Endothelial cell of umbilical vein (primary cell): ENCODE measurements at regions not wholly inside any gene's neighbourhood (a gene's known extent, or its start where the extent isn't known, plus 50 kb on each side); places are given as distances from the start of the nearest gene placed in this dataset.

Source experiments
- EZH2 ChIP-seq: IDR thresholded peaks from 2 replicates; pipeline ENCODE4 v1.6.1; 2012; ENCODE audit warnings: borderline replicate concordance, low read depth, mild to moderate bottlenecking, moderate library complexity, low read length, inconsistent platforms; ENCODE audit not compliant: severe bottlenecking
- GATA2 ChIP-seq: IDR thresholded peaks from 2 replicates; pipeline ENCODE4 v1.7.0; 2011; ENCODE audit warnings: low read depth, mild to moderate bottlenecking, moderate library complexity, mixed read lengths, low read length; ENCODE audit not compliant: insufficient read length, insufficient read depth
- JUN ChIP-seq: IDR thresholded peaks from 2 replicates; pipeline ENCODE4 v1.6.1; 2011; ENCODE audit warnings: borderline replicate concordance, low read depth; ENCODE audit not compliant: insufficient read length, insufficient read depth
- MYC ChIP-seq: IDR thresholded peaks from one replicate; pipeline ENCODE4 v1.6.1; 2011; ENCODE audit warnings: mild to moderate bottlenecking, low read depth, low read length
- POLR2A ChIP-seq: IDR thresholded peaks from 2 replicates; pipeline ENCODE4 v1.6.1; 2012; ENCODE audit warnings: low read depth, mild to moderate bottlenecking, control low read depth, low read length
- POLR2AphosphoS5 ChIP-seq: IDR thresholded peaks from 2 replicates; pipeline ENCODE4 v1.6.1; 2012; ENCODE audit warnings: low read depth, mild to moderate bottlenecking, control low read depth, low read length, moderate library complexity; ENCODE audit not compliant: insufficient read depth
- TF ChIP-seq, protein P1 (sequence below), 2 donors: IDR thresholded peaks; 1 replicate in 1 of 2; 2 replicates in 1 of 2; pipeline ENCODE4 v1.5.1; 2011; ENCODE audit warnings: low read length in 2 of 2, mild to moderate bottlenecking in 2 of 2, moderate library complexity in 2 of 2, control low read depth in 1 of 2, inconsistent platforms in 1 of 2, low read depth in 1 of 2; ENCODE audit not compliant: insufficient read depth in 1 of 2; ENCODE audit errors: extremely low read depth in 1 of 2
- TF ChIP-seq, protein P2 (sequence below): IDR thresholded peaks from 2 replicates; pipeline ENCODE4 v1.6.1; 2011; ENCODE audit not compliant: insufficient read depth, insufficient read length

DNA sequence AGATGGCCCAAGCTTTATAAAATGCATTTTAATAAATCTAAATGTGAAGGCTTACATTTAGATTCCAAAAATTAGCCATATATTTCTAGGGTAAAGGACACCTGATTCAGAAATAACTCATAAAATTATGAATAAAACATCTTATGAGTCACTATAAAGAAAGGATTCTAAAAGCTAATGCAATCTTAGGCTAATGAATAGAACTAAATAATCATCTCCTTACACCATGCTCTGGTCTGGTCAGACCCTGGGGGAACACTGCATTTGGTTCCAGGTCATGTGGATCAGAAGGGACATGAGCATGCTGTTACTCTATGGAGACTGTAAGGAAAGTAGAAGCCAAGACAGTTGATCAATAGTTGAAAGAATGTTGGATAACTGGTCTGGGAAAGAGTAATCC, 370.4 kb downstream of the NDFIP2 start:
- TF ChIP-seq POLR2AphosphoS5 (no peak), POLR2A (no peak), EZH2 (no peak), MYC (no peak), JUN (no peak), GATA2 (no peak)
- TF ChIP-seq, protein P1, sequence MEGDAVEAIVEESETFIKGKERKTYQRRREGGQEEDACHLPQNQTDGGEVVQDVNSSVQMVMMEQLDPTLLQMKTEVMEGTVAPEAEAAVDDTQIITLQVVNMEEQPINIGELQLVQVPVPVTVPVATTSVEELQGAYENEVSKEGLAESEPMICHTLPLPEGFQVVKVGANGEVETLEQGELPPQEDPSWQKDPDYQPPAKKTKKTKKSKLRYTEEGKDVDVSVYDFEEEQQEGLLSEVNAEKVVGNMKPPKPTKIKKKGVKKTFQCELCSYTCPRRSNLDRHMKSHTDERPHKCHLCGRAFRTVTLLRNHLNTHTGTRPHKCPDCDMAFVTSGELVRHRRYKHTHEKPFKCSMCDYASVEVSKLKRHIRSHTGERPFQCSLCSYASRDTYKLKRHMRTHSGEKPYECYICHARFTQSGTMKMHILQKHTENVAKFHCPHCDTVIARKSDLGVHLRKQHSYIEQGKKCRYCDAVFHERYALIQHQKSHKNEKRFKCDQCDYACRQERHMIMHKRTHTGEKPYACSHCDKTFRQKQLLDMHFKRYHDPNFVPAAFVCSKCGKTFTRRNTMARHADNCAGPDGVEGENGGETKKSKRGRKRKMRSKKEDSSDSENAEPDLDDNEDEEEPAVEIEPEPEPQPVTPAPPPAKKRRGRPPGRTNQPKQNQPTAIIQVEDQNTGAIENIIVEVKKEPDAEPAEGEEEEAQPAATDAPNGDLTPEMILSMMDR (IDR thresholded peaks at IDR 0.05; ENCODE audit: extremely low read depth in 1 of 2, insufficient read depth in 1 of 2, low read depth in 1 of 2, low read length in 2 of 2): no peak
- TF ChIP-seq, protein P2, sequence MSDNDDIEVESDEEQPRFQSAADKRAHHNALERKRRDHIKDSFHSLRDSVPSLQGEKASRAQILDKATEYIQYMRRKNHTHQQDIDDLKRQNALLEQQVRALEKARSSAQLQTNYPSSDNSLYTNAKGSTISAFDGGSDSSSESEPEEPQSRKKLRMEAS: no peak
